SK-N-SH (cell line): ENCODE measurements at regions not wholly inside any gene's neighbourhood (a gene's known extent, or its start where the extent isn't known, plus 50 kb on each side); places are given as distances from the start of the nearest gene placed in this dataset.

Source experiments
- CTCF ChIA-PET: fragments of 300-600, 350-600 bp; formaldehyde crosslinking; extraction: SDS; loops from one replicate; lab custom pipeline; 2021; lab: Yijun Ruan, JAX
- POLR2A ChIA-PET: fragments of 350-600 bp; sonication (Branson Sonifier 250); formaldehyde crosslinking; extraction: SDS; loops from one replicate; lab custom pipeline; 2020; ENCODE audit warnings: antibody characterized with exemption, inconsistent platforms; lab: Yijun Ruan, JAX
- DNase-seq: peaks from one replicate; pipeline ENCODE4 v3.0.0; 2012
- H2AFZ ChIP-seq: fragments of 200-600 bp; sonication (generic); 2 replicates; pipeline ENCODE4 v1.8.1; 2016; ENCODE audit warnings: antibody characterized with exemption, mild to moderate bottlenecking, low read depth
- H3F3A ChIP-seq: fragments of 200-600 bp; sonication (generic); replicated peaks from 2 replicates; pipeline ENCODE3; 2016; ENCODE audit warnings: antibody characterized with exemption, mild to moderate bottlenecking; ENCODE audit not compliant: insufficient read depth
- H3K27ac ChIP-seq, 2 experiments: fragments of 200-500 bp in 1 of 2; fragments of 200-600 bp in 1 of 2; sonication (Bioruptor generic) in 1 of 2; sonication (generic), shearing (Covaris generic) in 1 of 2; 2 replicates each; pipeline versions ENCODE4 v1.5.1 to v1.6.1; 2014 to 2016; ENCODE audit warnings: low read depth in 2 of 2, inconsistent platforms in 1 of 2, low read length in 1 of 2, mild to moderate bottlenecking in 1 of 2, mixed read lengths in 1 of 2
- H3K27me3 ChIP-seq: fragments of 200-600 bp; sonication (generic), shearing (Covaris generic); 2 replicates; pipeline ENCODE4 v1.6.1; 2016; ENCODE audit warnings: mixed run types; ENCODE audit not compliant: insufficient read depth
- H3K36me3 ChIP-seq, 2 experiments: fragments of 200-500 bp in 1 of 2; fragments of 200-600 bp in 1 of 2; sonication (Bioruptor generic) in 1 of 2; sonication (generic) in 1 of 2; replicated peaks in 1 of 2; 2 replicates each; pipeline versions ENCODE3 to v1.5.1; 2014 to 2016; ENCODE audit warnings: low read length in 1 of 2, mild to moderate bottlenecking in 1 of 2; ENCODE audit not compliant: insufficient read depth in 2 of 2, control insufficient read depth in 1 of 2
- H3K4me1 ChIP-seq, 2 experiments: fragments of 200-500 bp in 1 of 2; fragments of 200-600 bp in 1 of 2; sonication (Bioruptor generic) in 1 of 2; sonication (generic), shearing (Covaris generic) in 1 of 2; 2 replicates each; pipeline versions ENCODE4 v1.5.1 to v1.6.1; 2014 to 2016; ENCODE audit warnings: low read depth in 1 of 2, low read length in 1 of 2, mixed run types in 1 of 2; ENCODE audit not compliant: insufficient read depth in 2 of 2, control insufficient read depth in 1 of 2
- H3K4me2 ChIP-seq: fragments of 200-600 bp; sonication (generic), shearing (Covaris generic); 2 replicates; pipeline ENCODE4 v1.6.1; 2017; ENCODE audit warnings: mixed run types
- H3K4me3 ChIP-seq, 2 experiments: fragments of 200-500 bp in 1 of 2; fragments of 200-600 bp in 1 of 2; sonication (Bioruptor generic) in 1 of 2; sonication (generic), shearing (Covaris generic) in 1 of 2; 2 replicates each; pipeline versions ENCODE4 v1.5.1 to v1.8.1; 2014 to 2016; ENCODE audit warnings: low read depth in 2 of 2, inconsistent platforms in 1 of 2, low read length in 1 of 2, mild to moderate bottlenecking in 1 of 2, mixed read lengths in 1 of 2, moderate library complexity in 1 of 2
- H3K79me2 ChIP-seq: fragments of 200-600 bp; sonication (generic); 2 replicates; pipeline ENCODE4 v1.8.1; 2017; ENCODE audit warnings: mild to moderate bottlenecking; ENCODE audit not compliant: insufficient read depth
- H3K9ac ChIP-seq: fragments of 200-600 bp; sonication (generic); 2 replicates; pipeline ENCODE4 v1.6.1; 2017; ENCODE audit warnings: mixed run types
- H3K9me2 ChIP-seq: fragments of 200-600 bp; sonication (generic); 2 replicates; pipeline ENCODE4 v1.6.1; 2017; ENCODE audit warnings: mixed run types
- H3K9me3 ChIP-seq: fragments of 200-600 bp; sonication (generic); 2 replicates; pipeline ENCODE4 v1.6.1; 2017; ENCODE audit warnings: mixed run types, mild to moderate bottlenecking, moderate library complexity
- H4K20me1 ChIP-seq: fragments of 200-600 bp; sonication (generic); 2 replicates; pipeline ENCODE4 v1.6.1; 2017; ENCODE audit warnings: mild to moderate bottlenecking, mixed run types; ENCODE audit not compliant: insufficient read depth
- CTCF ChIP-seq: fragments of 200-600 bp; sonication (generic); IDR thresholded peaks from 2 replicates; pipeline ENCODE4 v1.6.1; 2017; ENCODE audit warnings: antibody characterized with exemption, mild to moderate bottlenecking, moderate library complexity
- EP300 ChIP-seq, 2 experiments: IDR thresholded peaks; 2 replicates each; pipeline versions ENCODE4 v1.4.0 to v1.6.1; 2012; ENCODE audit warnings: borderline replicate concordance in 1 of 2, low read depth in 1 of 2, low read length in 1 of 2
- EZH2phosphoT487 ChIP-seq: fragments of 200-600 bp; sonication (generic); IDR thresholded peaks from 2 replicates; pipeline ENCODE4 v1.6.1; 2017; ENCODE audit warnings: low read depth, mixed run types, mild to moderate bottlenecking, antibody characterized with exemption, moderate library complexity, borderline replicate concordance
- IRF3 ChIP-seq: fragments of 150-350 bp; IDR thresholded peaks from 2 replicates; pipeline ENCODE4 v1.6.1; 2016; ENCODE audit warnings: mild to moderate bottlenecking, low read depth, low read length
- JUND ChIP-seq: IDR thresholded peaks from 2 replicates; pipeline ENCODE4 v1.4.0; 2012
- RAD21 ChIP-seq: IDR thresholded peaks from 2 replicates; pipeline ENCODE4 v1.6.1; 2012; ENCODE audit warnings: mild to moderate bottlenecking, low read length
- RCOR1 ChIP-seq: fragments of 150-350 bp; IDR thresholded peaks from 2 replicates; pipeline ENCODE4 v1.6.1; 2017; ENCODE audit warnings: antibody characterized with exemption, low read length
- RXRA ChIP-seq: IDR thresholded peaks from 2 replicates; pipeline ENCODE4 v1.4.0; 2012; ENCODE audit warnings: low read depth, mild to moderate bottlenecking, borderline replicate concordance
- SMC3 ChIP-seq: IDR thresholded peaks from 2 replicates; pipeline ENCODE4 v1.6.1; 2012; ENCODE audit warnings: low read depth, low read length, improper control_type of control experiment
- TAF1 ChIP-seq: IDR thresholded peaks from 2 replicates; pipeline ENCODE4 v1.6.1; 2012; ENCODE audit warnings: low read depth, mild to moderate bottlenecking, low read length, moderate library complexity, borderline replicate concordance
- USF2 ChIP-seq: fragments of 150-350 bp; IDR thresholded peaks from 2 replicates; pipeline ENCODE4 v1.6.1; 2017; ENCODE audit warnings: antibody characterized with exemption, low read length, low read depth, borderline replicate concordance
- YY1 ChIP-seq: IDR thresholded peaks from 2 replicates; pipeline ENCODE4 v1.4.0; 2012; ENCODE audit warnings: low read depth, mild to moderate bottlenecking
- ZBTB33 ChIP-seq: IDR thresholded peaks from 2 replicates; pipeline ENCODE4 v1.4.0; 2012; ENCODE audit warnings: low read depth, borderline replicate concordance
- WGBS: methylation state at CpG from one replicate; pipeline ENCODE4 v1.1.6; 2017; ENCODE audit warnings: low lambda C conversion rate; 5-methylcytosine and 5-hydroxymethylcytosine counted together

- TF ChIP-seq ZBTB33: no peak
These were observed 190.2 kb downstream of the TFCP2L1 start (continued) for GRCh38 chr2:121094845-121095244.

GRCh38 chr2:121095257-121096080 is 189.5 kb downstream of the TFCP2L1 start:
- H3K9ac ChIP-seq: no peak overlapping the region
- no peaks in the 10 kb centered on the region for H3K9me3 ChIP-seq
- ChIA-PET POLR2A (interaction anchor here (1.1 kb wide), 1 partner anchor 9 kb away, joined by 4 read pairs; no protein-coding TSS in a partner anchor), CTCF (interaction anchor here (0.5 to 10.0 kb wide), 76 partner anchors 9 to 752 kb away, joined by 3 to 272 read pairs (median 4); no protein-coding TSS in a partner anchor)
- no peaks in the 10 kb centered on the region for H3F3A ChIP-seq
- no peak overlapping the region for H3K4me3 ChIP-seq
- peak; percentile 85 for DNase-seq
- no peak overlapping the region for H2AFZ ChIP-seq
- no peak overlapping the region for H3K4me2 ChIP-seq
- H3K27ac ChIP-seq: no peak overlapping the region
- no peaks in the 10 kb centered on the region for H3K9me2 ChIP-seq
- WGBS: 25% methylated on average over 12 of the region's 19 CpGs
- no peaks in the 10 kb centered on the region for H4K20me1 ChIP-seq
- H3K36me3 ChIP-seq: no peaks in the 10 kb centered on the region
- no peak for TF ChIP-seq TAF1
- TF ChIP-seq CTCF: peak; percentile 67
- no peak for TF ChIP-seq IRF3
- TF ChIP-seq USF2: no peak
- TF ChIP-seq RXRA: no peak
- TF ChIP-seq YY1: no peak
- TF ChIP-seq JUND: no peak
- no peak for TF ChIP-seq EP300 (IDR thresholded peaks at IDR 0.05; ENCODE audit: borderline replicate concordance in 1 of 2, low read depth in 1 of 2, low read length in 1 of 2)
- TF ChIP-seq RCOR1: no peak
- peak; percentile 74 for TF ChIP-seq SMC3
- no peak for TF ChIP-seq EZH2phosphoT487
- TF ChIP-seq RAD21: peak; percentile 84
- no peaks in the 10 kb centered on the region for H3K79me2 ChIP-seq
- H3K27me3 ChIP-seq: peaks cover 15% of the 10 kb centered on the region
- peaks cover 0 to 8% of the 10 kb centered on the region in 2 experiments; a peak in 2 of 4 replicates for H3K4me1 ChIP-seq
